ENCODE measurements at regions not wholly inside any gene's neighbourhood (a gene's known extent, or its start where the extent isn't known, plus 50 kb on each side); places are given as distances from the start of the nearest gene placed in this dataset.

DNA sequence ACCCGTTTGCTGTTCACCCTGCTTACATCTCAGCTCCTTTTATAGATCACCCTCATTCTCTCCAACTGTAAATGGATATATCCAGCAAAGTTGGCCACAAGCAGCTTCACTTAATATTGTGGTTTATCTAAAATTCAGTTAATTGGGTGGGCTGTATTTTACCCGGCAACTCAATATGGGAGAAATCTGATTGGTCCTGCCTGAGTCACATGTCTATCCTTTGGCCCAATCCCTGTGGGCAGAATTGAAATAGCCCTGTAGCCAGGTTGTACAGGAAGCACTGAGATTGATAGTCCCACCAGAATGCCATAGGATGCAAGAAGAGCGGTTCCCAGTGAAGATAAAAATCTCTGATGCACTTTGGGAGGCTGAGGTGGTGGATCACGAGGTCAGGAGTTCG lies 73.2 kb downstream of the AIPL1 start:
- Histone ChIP-seq H3K27ac (ENCODE audit: extremely low read depth, low read depth, low read length) (no peak overlapping the region), H3K36me3 (ENCODE audit: control insufficient read depth in 2 of 2, insufficient read depth in 1 of 2, low read length in 2 of 2) (no peaks in the 10 kb centered on the region), H3K4me3 (ENCODE audit: low read depth, low read length) (no peak overlapping the region), H3K9me3 (ENCODE audit: control insufficient read depth, insufficient read depth, low read depth, low read length) (no peaks in the 10 kb centered on the region), H3K4me1 (ENCODE audit: control insufficient read depth, insufficient read depth, low read length) (no peaks in the 10 kb centered on the region)
- TF ChIP-seq ZFP37 (tag by site-specific recombination; IDR thresholded peaks at IDR 0.05) (no peak), FEZF1 (tag by site-specific recombination; IDR thresholded peaks at IDR 0.05) (no peak), ZNF391 (tag by site-specific recombination; IDR thresholded peaks at IDR 0.05; ENCODE audit: borderline replicate concordance, low read depth) (no peak), ZNF660 (tag by site-specific recombination; IDR thresholded peaks at IDR 0.05) (no peak), ZNF571 (tag by site-specific recombination; IDR thresholded peaks at IDR 0.05) (no peak), ZNF488 (tag by site-specific recombination; IDR thresholded peaks at IDR 0.05) (no peak), ZBTB6 (tag by site-specific recombination; IDR thresholded peaks at IDR 0.05) (no peak), SCRT1 (tag by site-specific recombination; IDR thresholded peaks at IDR 0.05; ENCODE audit: borderline replicate concordance) (no peak), KLF1 (tag by site-specific recombination; IDR thresholded peaks at IDR 0.05) (no peak), ZBTB10 (tag by site-specific recombination; IDR thresholded peaks at IDR 0.05) (no peak), ZNF658 (tag by site-specific recombination; IDR thresholded peaks at IDR 0.05) (no peak), ZNF211 (tag by site-specific recombination; IDR thresholded peaks at IDR 0.05; ENCODE audit: low read depth) (no peak), ELK4 (IDR thresholded peaks at IDR 0.05; ENCODE audit: borderline replicate concordance, low read depth, low read length) (no peak), ZNF830 (tag by site-specific recombination; IDR thresholded peaks at IDR 0.05; ENCODE audit: low read depth) (no peak), ZNF350 (tag by site-specific recombination; IDR thresholded peaks at IDR 0.05) (no peak)
- ChIA-PET CTCF (no interaction called here), POLR2A (no interaction called here)

- Histone ChIP-seq H3K4me3 (ENCODE audit: low read depth, low read length) (no peak overlapping the region), H3K4me1 (ENCODE audit: control insufficient read depth, insufficient read depth, low read length) (no peaks in the 10 kb centered on the region), H3K9me3 (ENCODE audit: control insufficient read depth, insufficient read depth, low read depth, low read length) (no peaks in the 10 kb centered on the region), H3K36me3 (ENCODE audit: control insufficient read depth in 2 of 2, insufficient read depth in 1 of 2, low read length in 2 of 2) (no peaks in the 10 kb centered on the region), H3K27ac (ENCODE audit: extremely low read depth, low read depth, low read length) (no peak overlapping the region)
- ChIA-PET CTCF (no interaction called here), POLR2A (no interaction called here)
- no peak for TF ChIP-seq ZNF324 (tag by site-specific recombination; IDR thresholded peaks at IDR 0.05)
- TF ChIP-seq ZBTB20 (tag by site-specific recombination; IDR thresholded peaks at IDR 0.05): no peak
- TF ChIP-seq, protein P1, sequence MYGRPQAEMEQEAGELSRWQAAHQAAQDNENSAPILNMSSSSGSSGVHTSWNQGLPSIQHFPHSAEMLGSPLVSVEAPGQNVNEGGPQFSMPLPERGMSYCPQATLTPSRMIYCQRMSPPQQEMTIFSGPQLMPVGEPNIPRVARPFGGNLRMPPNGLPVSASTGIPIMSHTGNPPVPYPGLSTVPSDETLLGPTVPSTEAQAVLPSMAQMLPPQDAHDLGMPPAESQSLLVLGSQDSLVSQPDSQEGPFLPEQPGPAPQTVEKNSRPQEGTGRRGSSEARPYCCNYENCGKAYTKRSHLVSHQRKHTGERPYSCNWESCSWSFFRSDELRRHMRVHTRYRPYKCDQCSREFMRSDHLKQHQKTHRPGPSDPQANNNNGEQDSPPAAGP (tag by site-specific recombination; IDR thresholded peaks at IDR 0.05): no peak
- TF ChIP-seq YY1 (tag by site-specific recombination; IDR thresholded peaks at IDR 0.05): no peak
- TF ChIP-seq ZNF37A (tag by site-specific recombination; IDR thresholded peaks at IDR 0.05): no peak
- TF ChIP-seq ZNF514 (tag by site-specific recombination; IDR thresholded peaks at IDR 0.05): no peak
- TF ChIP-seq, protein P2, sequence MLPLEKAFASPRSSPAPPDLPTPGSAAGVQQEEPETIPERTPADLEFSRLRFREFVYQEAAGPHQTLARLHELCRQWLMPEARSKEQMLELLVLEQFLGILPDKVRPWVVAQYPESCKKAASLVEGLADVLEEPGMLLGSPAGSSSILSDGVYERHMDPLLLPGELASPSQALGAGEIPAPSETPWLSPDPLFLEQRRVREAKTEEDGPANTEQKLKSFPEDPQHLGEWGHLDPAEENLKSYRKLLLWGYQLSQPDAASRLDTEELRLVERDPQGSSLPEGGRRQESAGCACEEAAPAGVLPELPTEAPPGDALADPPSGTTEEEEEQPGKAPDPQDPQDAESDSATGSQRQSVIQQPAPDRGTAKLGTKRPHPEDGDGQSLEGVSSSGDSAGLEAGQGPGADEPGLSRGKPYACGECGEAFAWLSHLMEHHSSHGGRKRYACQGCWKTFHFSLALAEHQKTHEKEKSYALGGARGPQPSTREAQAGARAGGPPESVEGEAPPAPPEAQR (tag by site-specific recombination; IDR thresholded peaks at IDR 0.05): no peak
- TF ChIP-seq ZEB2 (tag by site-specific recombination; IDR thresholded peaks at IDR 0.05): no peak
- no peak for TF ChIP-seq ZNF302 (tag by site-specific recombination; IDR thresholded peaks at IDR 0.05; ENCODE audit: low read depth)
- TF ChIP-seq, protein P3, sequence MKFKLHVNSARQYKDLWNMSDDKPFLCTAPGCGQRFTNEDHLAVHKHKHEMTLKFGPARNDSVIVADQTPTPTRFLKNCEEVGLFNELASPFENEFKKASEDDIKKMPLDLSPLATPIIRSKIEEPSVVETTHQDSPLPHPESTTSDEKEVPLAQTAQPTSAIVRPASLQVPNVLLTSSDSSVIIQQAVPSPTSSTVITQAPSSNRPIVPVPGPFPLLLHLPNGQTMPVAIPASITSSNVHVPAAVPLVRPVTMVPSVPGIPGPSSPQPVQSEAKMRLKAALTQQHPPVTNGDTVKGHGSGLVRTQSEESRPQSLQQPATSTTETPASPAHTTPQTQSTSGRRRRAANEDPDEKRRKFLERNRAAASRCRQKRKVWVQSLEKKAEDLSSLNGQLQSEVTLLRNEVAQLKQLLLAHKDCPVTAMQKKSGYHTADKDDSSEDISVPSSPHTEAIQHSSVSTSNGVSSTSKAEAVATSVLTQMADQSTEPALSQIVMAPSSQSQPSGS (tag by site-specific recombination; IDR thresholded peaks at IDR 0.05; ENCODE audit: low read depth): no peak
- no peak for TF ChIP-seq ZNF394 (tag by site-specific recombination; IDR thresholded peaks at IDR 0.05; ENCODE audit: borderline replicate concordance)
- TF ChIP-seq ZNF426 (tag by site-specific recombination; IDR thresholded peaks at IDR 0.05): no peak
- no peak for TF ChIP-seq GLI4 (tag by site-specific recombination; IDR thresholded peaks at IDR 0.05)
These were observed 76.8 kb downstream of the AIPL1 start for GRCh38 chr17:6358131-6358530.
